Panc1 (cell line): ENCODE measurements at regions not wholly inside any gene's neighbourhood (a gene's known extent, or its start where the extent isn't known, plus 50 kb on each side); places are given as distances from the start of the nearest gene placed in this dataset.

Experiments used
- ATAC-seq: fragments of 200-7000 bp; cut with Tn5 transposase; 2 replicates; pipeline ENCODE4 v1.9.1; 2020; ENCODE audit warnings: mild to moderate bottlenecking, moderate library complexity
- BruUV-seq: library from RNA; stranded (reverse); fragments of 400-500 nt; replicated peaks from 2 replicates; lab custom pipeline; 2021; lab: Mats Ljungman, UMichigan
- CTCF ChIA-PET: fragments of 300-600 bp; sonication (Branson Sonifier 250); formaldehyde crosslinking; loops from one replicate; lab custom pipeline; 2022; ENCODE audit warnings: antibody characterized with exemption; lab: Charles Lee
- POLR2A ChIA-PET: fragments of 300-600 bp; sonication (Branson Sonifier 250); formaldehyde crosslinking; loops from one replicate; lab custom pipeline; 2022; ENCODE audit warnings: antibody characterized with exemption; lab: Charles Lee
- DNase-seq: peaks from one replicate; pipeline ENCODE4 v3.0.0-alpha.2; 2010; ENCODE audit warnings: low read depth, low spot score
- H3K27ac ChIP-seq: 2 replicates; pipeline ENCODE4 v1.5.1; 2011; ENCODE audit warnings: mild to moderate bottlenecking, low read length, inconsistent platforms
- H3K27me3 ChIP-seq: fragments of 200-500 bp; sonication (Bioruptor generic); 2 replicates; pipeline ENCODE4 v1.6.0; 2014; ENCODE audit warnings: low read length, inconsistent platforms; ENCODE audit not compliant: control insufficient read depth, insufficient read depth
- H3K36me3 ChIP-seq: fragments of 200-500 bp; sonication (Bioruptor generic); 2 replicates; pipeline ENCODE4 v1.5.1; 2014; ENCODE audit warnings: inconsistent platforms, mild to moderate bottlenecking, low read length, moderate library complexity; ENCODE audit not compliant: control insufficient read depth, insufficient read depth
- H3K4me1 ChIP-seq: 2 replicates; pipeline ENCODE4 v1.5.1; 2011; ENCODE audit warnings: inconsistent platforms, mild to moderate bottlenecking, low read length, moderate library complexity; ENCODE audit not compliant: control insufficient read depth, insufficient read depth
- H3K4me3 ChIP-seq, 2 experiments: 2 replicates each; pipeline ENCODE4 v1.5.1; 2011 to 2012; ENCODE audit warnings: low read depth in 2 of 2, low read length in 2 of 2, mild to moderate bottlenecking in 2 of 2, inconsistent platforms in 1 of 2, moderate library complexity in 1 of 2
- H3K9me3 ChIP-seq: fragments of 200-500 bp; sonication (Bioruptor generic); 2 replicates; pipeline ENCODE4 v1.5.1; 2014; ENCODE audit warnings: low read depth, mild to moderate bottlenecking, inconsistent platforms, low read length, moderate library complexity; ENCODE audit not compliant: control insufficient read depth, insufficient read depth
- POLR2AphosphoS5 ChIP-seq: IDR thresholded peaks from 2 replicates; pipeline ENCODE4 v1.6.1; 2012; ENCODE audit warnings: mild to moderate bottlenecking, low read depth, low read length, moderate library complexity
- SIN3A ChIP-seq: IDR thresholded peaks from 2 replicates; pipeline ENCODE4 v1.6.1; 2012; ENCODE audit warnings: low read depth, mild to moderate bottlenecking, low read length, moderate library complexity, borderline replicate concordance; ENCODE audit not compliant: insufficient read depth
- TCF7L2 ChIP-seq: IDR thresholded peaks from 2 replicates; pipeline ENCODE4 v1.6.1; 2011; ENCODE audit warnings: mild to moderate bottlenecking, low read depth, low read length, inconsistent platforms
- in situ Hi-C: cut with HindIII; loops from 2 replicates; pipeline ENCODE4 v1.10.0; 2016; ENCODE audit warnings: low sequenced_read_pairs, low pct_unique_long_range_greater_than_20kb
- intact Hi-C: fragments of 100-400 bp; cut with micrococcal nuclease; formaldehyde crosslinking; loops from one replicate; pipeline ENCODE4 v1.10.0; 2022; ENCODE audit not compliant: unreplicated experiment
- TF ChIP-seq, protein P1 (sequence below): fragments of 450-650 bp; IDR thresholded peaks from 2 replicates; pipeline ENCODE4 v1.5.1; 2017; ENCODE audit warnings: mild to moderate bottlenecking
- TF ChIP-seq, protein P2 (sequence below), 2 experiments: IDR thresholded peaks; 2 replicates each; pipeline ENCODE4 v1.6.1; 2011 to 2012; ENCODE audit warnings: low read depth in 2 of 2, control low read depth in 1 of 2, low read length in 1 of 2, mild to moderate bottlenecking in 1 of 2, moderate library complexity in 1 of 2; ENCODE audit not compliant: insufficient read depth in 1 of 2

DNA sequence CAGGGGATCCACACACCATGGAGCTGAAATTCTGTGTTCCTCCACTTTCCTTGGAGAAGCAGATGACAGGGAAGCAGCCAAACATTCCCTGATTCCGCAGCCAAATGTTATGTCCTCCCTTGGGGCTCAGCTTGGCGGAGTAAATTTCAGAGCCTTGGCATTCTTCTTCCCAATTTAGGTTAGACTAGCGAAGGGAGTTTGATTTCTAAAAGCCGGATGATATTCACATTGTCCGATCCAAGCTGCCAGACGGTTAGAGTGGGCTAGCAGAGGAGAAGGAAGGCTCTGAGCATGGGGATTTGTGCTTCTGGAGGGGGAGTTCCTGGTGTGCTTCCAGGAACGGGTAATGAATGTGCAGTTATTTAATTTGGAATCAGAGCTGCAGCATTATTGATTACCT is 380.4 kb upstream of the EEF2KMT start:
- TF ChIP-seq TCF7L2 (no peak), POLR2AphosphoS5 (no peak), SIN3A (no peak)
- TF ChIP-seq, protein P1, sequence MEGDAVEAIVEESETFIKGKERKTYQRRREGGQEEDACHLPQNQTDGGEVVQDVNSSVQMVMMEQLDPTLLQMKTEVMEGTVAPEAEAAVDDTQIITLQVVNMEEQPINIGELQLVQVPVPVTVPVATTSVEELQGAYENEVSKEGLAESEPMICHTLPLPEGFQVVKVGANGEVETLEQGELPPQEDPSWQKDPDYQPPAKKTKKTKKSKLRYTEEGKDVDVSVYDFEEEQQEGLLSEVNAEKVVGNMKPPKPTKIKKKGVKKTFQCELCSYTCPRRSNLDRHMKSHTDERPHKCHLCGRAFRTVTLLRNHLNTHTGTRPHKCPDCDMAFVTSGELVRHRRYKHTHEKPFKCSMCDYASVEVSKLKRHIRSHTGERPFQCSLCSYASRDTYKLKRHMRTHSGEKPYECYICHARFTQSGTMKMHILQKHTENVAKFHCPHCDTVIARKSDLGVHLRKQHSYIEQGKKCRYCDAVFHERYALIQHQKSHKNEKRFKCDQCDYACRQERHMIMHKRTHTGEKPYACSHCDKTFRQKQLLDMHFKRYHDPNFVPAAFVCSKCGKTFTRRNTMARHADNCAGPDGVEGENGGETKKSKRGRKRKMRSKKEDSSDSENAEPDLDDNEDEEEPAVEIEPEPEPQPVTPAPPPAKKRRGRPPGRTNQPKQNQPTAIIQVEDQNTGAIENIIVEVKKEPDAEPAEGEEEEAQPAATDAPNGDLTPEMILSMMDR, result no peak
- TF ChIP-seq, protein P2, sequence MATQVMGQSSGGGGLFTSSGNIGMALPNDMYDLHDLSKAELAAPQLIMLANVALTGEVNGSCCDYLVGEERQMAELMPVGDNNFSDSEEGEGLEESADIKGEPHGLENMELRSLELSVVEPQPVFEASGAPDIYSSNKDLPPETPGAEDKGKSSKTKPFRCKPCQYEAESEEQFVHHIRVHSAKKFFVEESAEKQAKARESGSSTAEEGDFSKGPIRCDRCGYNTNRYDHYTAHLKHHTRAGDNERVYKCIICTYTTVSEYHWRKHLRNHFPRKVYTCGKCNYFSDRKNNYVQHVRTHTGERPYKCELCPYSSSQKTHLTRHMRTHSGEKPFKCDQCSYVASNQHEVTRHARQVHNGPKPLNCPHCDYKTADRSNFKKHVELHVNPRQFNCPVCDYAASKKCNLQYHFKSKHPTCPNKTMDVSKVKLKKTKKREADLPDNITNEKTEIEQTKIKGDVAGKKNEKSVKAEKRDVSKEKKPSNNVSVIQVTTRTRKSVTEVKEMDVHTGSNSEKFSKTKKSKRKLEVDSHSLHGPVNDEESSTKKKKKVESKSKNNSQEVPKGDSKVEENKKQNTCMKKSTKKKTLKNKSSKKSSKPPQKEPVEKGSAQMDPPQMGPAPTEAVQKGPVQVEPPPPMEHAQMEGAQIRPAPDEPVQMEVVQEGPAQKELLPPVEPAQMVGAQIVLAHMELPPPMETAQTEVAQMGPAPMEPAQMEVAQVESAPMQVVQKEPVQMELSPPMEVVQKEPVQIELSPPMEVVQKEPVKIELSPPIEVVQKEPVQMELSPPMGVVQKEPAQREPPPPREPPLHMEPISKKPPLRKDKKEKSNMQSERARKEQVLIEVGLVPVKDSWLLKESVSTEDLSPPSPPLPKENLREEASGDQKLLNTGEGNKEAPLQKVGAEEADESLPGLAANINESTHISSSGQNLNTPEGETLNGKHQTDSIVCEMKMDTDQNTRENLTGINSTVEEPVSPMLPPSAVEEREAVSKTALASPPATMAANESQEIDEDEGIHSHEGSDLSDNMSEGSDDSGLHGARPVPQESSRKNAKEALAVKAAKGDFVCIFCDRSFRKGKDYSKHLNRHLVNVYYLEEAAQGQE (IDR thresholded peaks at IDR 0.05; ENCODE audit: insufficient read depth in 1 of 2, low read depth in 2 of 2, low read length in 1 of 2), result no peak
- Histone ChIP-seq H3K4me3 (no peak overlapping the region), H3K27me3 (peaks cover 7% of the 10 kb centered on the region; the same call in 1 of the 2 replicates), H3K27ac (no peak overlapping the region), H3K9me3 (no peaks in the 10 kb centered on the region), H3K4me1 (no peaks in the 10 kb centered on the region), H3K36me3 (no peaks in the 10 kb centered on the region)
- ATAC-seq (no peak), DNase-seq (no peak)
- in situ Hi-C loops (no loop called here), intact Hi-C loops (no loop called here)
- POLR2A ChIA-PET, result no interaction called here
- no TSS peak for BruUV-seq
- CTCF ChIA-PET, result no interaction called here

DNA sequence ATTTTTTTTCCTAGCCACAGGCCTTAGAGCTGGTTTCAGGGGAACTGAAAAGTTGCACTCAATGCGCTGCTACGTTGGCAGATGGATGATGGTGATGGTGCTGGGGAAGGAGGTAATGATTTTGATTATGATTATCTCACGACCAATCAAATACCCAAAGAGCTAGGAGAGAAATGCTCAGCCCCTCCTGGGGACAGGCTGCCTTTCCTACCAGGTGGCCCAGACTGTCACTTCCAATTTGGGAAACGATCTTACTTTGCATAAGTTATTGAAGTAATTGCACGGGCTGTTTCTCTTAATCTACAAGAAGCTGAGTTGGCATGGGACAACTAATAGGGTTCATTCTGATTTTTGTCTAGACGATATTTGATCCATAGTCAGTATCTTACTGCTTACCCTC is 379.7 kb upstream of the EEF2KMT start:
- POLR2A ChIA-PET, result no interaction called here
- BruUV-seq, result no TSS peak
- CTCF ChIA-PET, result no interaction called here
- Histone ChIP-seq H3K4me3 (no peak overlapping the region), H3K36me3 (no peaks in the 10 kb centered on the region), H3K27ac (no peak overlapping the region), H3K27me3 (peaks cover 7% of the 10 kb centered on the region; the same call in 1 of the 2 replicates), H3K4me1 (no peaks in the 10 kb centered on the region), H3K9me3 (no peaks in the 10 kb centered on the region)
- no peak for TF ChIP-seq SIN3A
- TF ChIP-seq, protein P2 (IDR thresholded peaks at IDR 0.05; ENCODE audit: insufficient read depth in 1 of 2, low read depth in 2 of 2, low read length in 1 of 2), result no peak
- no peak for TF ChIP-seq POLR2AphosphoS5
- DNase-seq (no peak), ATAC-seq (no peak)
- intact Hi-C loops (no loop called here), in situ Hi-C loops (no loop called here)
